Urinary bladder (tissue), 1 donor: ENCODE measurements at regions not wholly inside any gene's neighbourhood (a gene's known extent, or its start where the extent isn't known, plus 50 kb on each side); places are given as distances from the start of the nearest gene placed in this dataset. TPM values are rescaled to one million over a fixed set of nuclear protein-coding genes. Genes with fewer than 3 reads are reported as not detected.

Experiments
- small RNA-seq: library from RNA; depleted of rRNA; stranded (forward); fragments of <200 nt; gene quantifications from one replicate; pipeline ENCODE3, GENCODE V24; 2014

Small RNAs in the stretch of these regions (small RNA-seq; reads per million reads assigned to genes)
- gene RNU1-146P: not detected
